ENCODE measurements at regions not wholly inside any gene's neighbourhood (a gene's known extent, or its start where the extent isn't known, plus 50 kb on each side); places are given as distances from the start of the nearest gene placed in this dataset.

GRCh38 chr4:123244137-123244536 is 152.5 kb upstream of the SPRY1 start:
- Histone ChIP-seq H3K36me3 (ENCODE audit: insufficient read depth, low read length) (no peaks in the 10 kb centered on the region), H3K27me3 (ENCODE audit: insufficient read depth, low read length) (no peaks in the 10 kb centered on the region), H3K9ac (ENCODE audit: low read depth, low read length) (no peak overlapping the region), H3K4me1 (ENCODE audit: insufficient read depth, low read length) (no peaks in the 10 kb centered on the region; the same call in 1 of the 2 replicates), H3K4me3 (ENCODE audit: low read length) (no peak overlapping the region), H3K9me3 (ENCODE audit: insufficient read depth, low read depth, low read length) (no peaks in the 10 kb centered on the region), H3K27ac (ENCODE audit: low read depth, low read length) (no peak overlapping the region)
- 90% methylated on average over 6 of the region's 6 CpGs for WGBS

GRCh38 chr4:123246085-123246484 is 150.5 kb upstream of the SPRY1 start:
- no peak overlapping the region for H3K4me3 ChIP-seq (ENCODE audit: low read length)
- H3K4me1 ChIP-seq (ENCODE audit: insufficient read depth, low read length): no peaks in the 10 kb centered on the region; the same call in 1 of the 2 replicates
- no peak overlapping the region for H3K9ac ChIP-seq (ENCODE audit: low read depth, low read length)
- whole genome bisulfite sequencing: 82% methylated on average over 3 of the region's 4 CpGs
- H3K27ac ChIP-seq (ENCODE audit: low read depth, low read length): no peak overlapping the region
- H3K27me3 ChIP-seq (ENCODE audit: insufficient read depth, low read length): no peaks in the 10 kb centered on the region
- no peaks in the 10 kb centered on the region for H3K36me3 ChIP-seq (ENCODE audit: insufficient read depth, low read length)
- no peaks in the 10 kb centered on the region for H3K9me3 ChIP-seq (ENCODE audit: insufficient read depth, low read depth, low read length)

GRCh38 chr4:123248085-123248659 is 148.4 kb upstream of the SPRY1 start:
- Histone ChIP-seq H3K27me3 (ENCODE audit: insufficient read depth, low read length) (no peaks in the 10 kb centered on the region), H3K36me3 (ENCODE audit: insufficient read depth, low read length) (no peaks in the 10 kb centered on the region), H3K4me3 (ENCODE audit: low read length) (no peak overlapping the region), H3K9ac (ENCODE audit: low read depth, low read length) (no peak overlapping the region), H3K4me1 (ENCODE audit: insufficient read depth, low read length) (no peaks in the 10 kb centered on the region; the same call in 1 of the 2 replicates), H3K9me3 (ENCODE audit: insufficient read depth, low read depth, low read length) (no peaks in the 10 kb centered on the region), H3K27ac (ENCODE audit: low read depth, low read length) (no peak overlapping the region)
- 78% methylated on average over 1 of the region's 1 CpG for WGBS

DNA sequence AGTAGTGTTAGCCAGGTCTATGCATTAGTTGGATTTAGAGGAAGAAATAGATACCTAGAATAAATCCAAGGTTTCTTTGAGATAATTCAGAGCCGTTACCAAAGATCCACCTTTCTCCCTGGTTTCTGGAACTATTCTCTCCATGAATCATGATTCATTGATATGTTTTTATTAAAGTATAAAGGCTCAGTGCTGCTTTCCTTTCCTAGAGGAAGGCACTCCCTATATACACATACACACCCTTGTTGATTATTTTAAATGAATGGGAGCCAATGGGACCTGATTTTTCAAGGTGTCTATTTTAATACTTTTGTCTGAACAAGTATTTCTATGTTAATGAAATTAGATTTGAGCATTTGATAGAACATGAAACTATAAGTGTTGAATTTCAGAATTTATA is 146.8 kb upstream of the SPRY1 start:
- no peaks in the 10 kb centered on the region for H3K27me3 ChIP-seq (ENCODE audit: insufficient read depth, low read length)
- 100% methylated on average over 1 of the region's 1 CpG for WGBS
- no peaks in the 10 kb centered on the region for H3K36me3 ChIP-seq (ENCODE audit: insufficient read depth, low read length)
- no peak overlapping the region for H3K9ac ChIP-seq (ENCODE audit: low read depth, low read length)
- H3K27ac ChIP-seq (ENCODE audit: low read depth, low read length): no peak overlapping the region
- H3K4me3 ChIP-seq (ENCODE audit: low read length): no peak overlapping the region
- no peaks in the 10 kb centered on the region for H3K9me3 ChIP-seq (ENCODE audit: insufficient read depth, low read depth, low read length)
- no peaks in the 10 kb centered on the region; the same call in 1 of the 2 replicates for H3K4me1 ChIP-seq (ENCODE audit: insufficient read depth, low read length)

DNA sequence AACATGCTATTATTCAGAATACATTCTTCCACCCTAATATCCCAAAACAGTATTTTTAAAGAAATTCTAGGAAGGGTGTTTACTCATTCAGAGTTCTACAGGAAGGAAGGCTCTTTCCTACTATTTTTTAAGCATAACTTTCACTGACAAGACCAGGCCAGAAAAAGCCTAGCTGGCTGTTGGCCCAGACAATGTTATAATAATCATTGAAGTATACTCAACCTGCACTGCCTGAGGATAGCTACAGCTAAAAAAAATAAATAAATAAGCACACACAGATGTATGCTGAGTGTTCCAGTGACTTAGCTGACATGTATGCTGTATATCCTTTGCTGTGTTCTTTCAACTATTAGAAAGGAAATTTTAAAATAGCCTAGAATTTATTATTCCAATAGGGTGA is 145.8 kb upstream of the SPRY1 start:
- H3K9ac ChIP-seq (ENCODE audit: low read depth, low read length): no peak overlapping the region
- no peak overlapping the region for H3K27ac ChIP-seq (ENCODE audit: low read depth, low read length)
- H3K36me3 ChIP-seq (ENCODE audit: insufficient read depth, low read length): no peaks in the 10 kb centered on the region
- no peaks in the 10 kb centered on the region; the same call in 1 of the 2 replicates for H3K4me1 ChIP-seq (ENCODE audit: insufficient read depth, low read length)
- H3K4me3 ChIP-seq (ENCODE audit: low read length): no peak overlapping the region
- no peaks in the 10 kb centered on the region for H3K27me3 ChIP-seq (ENCODE audit: insufficient read depth, low read length)
- H3K9me3 ChIP-seq (ENCODE audit: insufficient read depth, low read depth, low read length): no peaks in the 10 kb centered on the region

DNA sequence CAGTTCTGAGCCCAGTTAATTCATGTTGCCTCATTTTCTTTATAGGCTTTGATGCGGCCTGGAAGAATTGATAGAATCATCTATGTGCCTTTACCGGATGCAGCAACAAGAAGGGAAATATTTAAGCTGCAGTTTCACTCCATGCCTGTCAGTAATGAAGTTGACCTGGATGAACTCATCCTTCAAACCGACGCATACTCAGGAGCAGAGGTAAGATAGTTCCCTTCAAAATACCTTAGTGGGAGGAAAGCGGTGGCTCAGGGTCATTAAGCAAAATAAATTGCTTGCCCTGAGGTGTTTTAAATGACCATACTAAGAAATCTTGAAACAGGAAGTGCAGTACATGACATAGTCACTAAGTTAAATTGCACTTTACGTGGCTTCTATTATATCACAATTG is 140.6 kb upstream of the SPRY1 start:
- Histone ChIP-seq H3K27ac (ENCODE audit: low read depth, low read length) (no peak overlapping the region), H3K9ac (ENCODE audit: low read depth, low read length) (no peak overlapping the region), H3K4me1 (ENCODE audit: insufficient read depth, low read length) (no peaks in the 10 kb centered on the region), H3K4me3 (ENCODE audit: low read length) (no peak overlapping the region), H3K36me3 (ENCODE audit: insufficient read depth, low read length) (peaks cover 10% of the 10 kb centered on the region; the same call in 1 of the 2 replicates), H3K9me3 (ENCODE audit: insufficient read depth, low read depth, low read length) (no peaks in the 10 kb centered on the region), H3K27me3 (ENCODE audit: insufficient read depth, low read length) (no peaks in the 10 kb centered on the region)
- WGBS: 94% methylated on average over 5 of the region's 6 CpGs

DNA sequence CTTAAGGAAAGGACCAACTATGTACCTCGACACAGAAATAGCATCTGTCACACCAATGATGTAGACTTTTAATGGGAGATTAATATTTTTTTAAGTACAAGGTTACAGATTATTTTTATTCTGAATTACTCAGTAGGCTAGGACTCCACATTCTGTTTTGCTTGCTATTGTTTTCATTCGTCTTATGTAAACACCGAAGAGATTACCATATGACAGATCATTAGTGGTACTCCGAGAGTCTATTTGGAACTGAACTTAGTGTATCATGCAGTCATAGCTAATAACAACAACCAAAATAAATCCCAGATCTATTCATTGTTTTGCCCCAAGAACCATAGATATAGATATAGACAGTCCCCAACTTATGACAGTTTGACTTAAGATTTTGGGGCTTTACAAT is 139.7 kb upstream of the SPRY1 start:
- H3K4me1 ChIP-seq (ENCODE audit: insufficient read depth, low read length): no peaks in the 10 kb centered on the region
- H3K27me3 ChIP-seq (ENCODE audit: insufficient read depth, low read length): no peaks in the 10 kb centered on the region
- WGBS: 91% methylated on average over 3 of the region's 4 CpGs
- H3K4me3 ChIP-seq (ENCODE audit: low read length): no peak overlapping the region
- no peak overlapping the region for H3K9ac ChIP-seq (ENCODE audit: low read depth, low read length)
- H3K27ac ChIP-seq (ENCODE audit: low read depth, low read length): no peak overlapping the region
- H3K9me3 ChIP-seq (ENCODE audit: insufficient read depth, low read depth, low read length): no peaks in the 10 kb centered on the region
- H3K36me3 ChIP-seq (ENCODE audit: insufficient read depth, low read length): peaks cover 10% of the 10 kb centered on the region; the same call in 1 of the 2 replicates

DNA sequence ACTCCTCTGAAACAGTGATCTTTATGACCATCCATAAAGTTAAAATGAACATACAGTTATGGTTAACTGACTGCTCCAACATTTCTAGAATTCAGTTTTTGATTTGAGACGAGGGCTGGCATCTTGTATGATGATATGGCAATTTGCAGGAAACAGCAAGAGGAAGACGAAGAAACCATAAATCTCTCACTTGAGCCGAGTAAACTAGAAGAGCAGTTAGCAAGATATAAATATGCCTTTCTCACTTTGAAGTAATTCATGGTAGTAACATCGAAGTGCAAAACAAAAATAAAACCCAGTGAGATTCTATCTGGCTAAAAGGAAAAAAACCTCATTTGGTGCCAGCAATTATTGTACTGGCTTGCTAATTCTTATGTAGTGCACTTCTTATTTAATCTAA is 139.0 kb upstream of the SPRY1 start:
- Histone ChIP-seq H3K27ac (ENCODE audit: low read depth, low read length) (no peak overlapping the region), H3K27me3 (ENCODE audit: insufficient read depth, low read length) (no peaks in the 10 kb centered on the region), H3K4me3 (ENCODE audit: low read length) (no peak overlapping the region), H3K9ac (ENCODE audit: low read depth, low read length) (no peak overlapping the region), H3K36me3 (ENCODE audit: insufficient read depth, low read length) (peaks cover 10% of the 10 kb centered on the region; the same call in 1 of the 2 replicates), H3K4me1 (ENCODE audit: insufficient read depth, low read length) (no peaks in the 10 kb centered on the region), H3K9me3 (ENCODE audit: insufficient read depth, low read depth, low read length) (no peaks in the 10 kb centered on the region)
- 98% methylated on average over 4 of the region's 4 CpGs for WGBS

- Histone ChIP-seq H3K4me1 (ENCODE audit: insufficient read depth, low read length) (no peaks in the 10 kb centered on the region), H3K9ac (ENCODE audit: low read depth, low read length) (no peak overlapping the region), H3K27me3 (ENCODE audit: insufficient read depth, low read length) (no peaks in the 10 kb centered on the region), H3K4me3 (ENCODE audit: low read length) (no peak overlapping the region), H3K36me3 (ENCODE audit: insufficient read depth, low read length) (peaks cover 10% of the 10 kb centered on the region; the same call in 1 of the 2 replicates), H3K27ac (ENCODE audit: low read depth, low read length) (no peak overlapping the region), H3K9me3 (ENCODE audit: insufficient read depth, low read depth, low read length) (no peaks in the 10 kb centered on the region)
- WGBS: 88% methylated on average over 2 of the region's 2 CpGs
Measured at GRCh38 chr4:123259676-123260646, 136.6 kb upstream of the SPRY1 start.

DNA sequence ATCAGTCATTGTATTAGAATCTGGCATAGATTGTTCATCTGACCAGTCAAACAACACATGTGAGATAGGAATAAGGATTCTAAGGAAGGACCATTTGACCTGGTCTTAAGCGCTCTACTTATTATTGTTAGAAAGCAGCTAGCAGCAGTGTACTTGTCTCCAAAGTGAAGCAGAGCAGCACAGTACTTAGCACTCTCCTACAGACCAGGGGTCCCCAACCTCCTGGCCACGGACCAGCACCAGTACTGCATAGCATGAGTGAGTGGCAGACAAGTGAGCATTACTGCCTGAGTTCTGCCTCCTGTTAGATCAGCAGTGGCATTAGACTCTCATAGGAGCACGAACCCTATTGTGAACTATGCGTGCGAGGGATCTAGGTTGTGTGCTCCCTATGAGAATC is 135.9 kb upstream of the SPRY1 start:
- no peak overlapping the region for H3K4me3 ChIP-seq (ENCODE audit: low read length)
- H3K36me3 ChIP-seq (ENCODE audit: insufficient read depth, low read length): peaks cover 10% of the 10 kb centered on the region; the same call in 1 of the 2 replicates
- WGBS: 91% methylated on average over 5 of the region's 5 CpGs
- H3K27me3 ChIP-seq (ENCODE audit: insufficient read depth, low read length): no peaks in the 10 kb centered on the region
- no peak overlapping the region for H3K27ac ChIP-seq (ENCODE audit: low read depth, low read length)
- no peaks in the 10 kb centered on the region for H3K9me3 ChIP-seq (ENCODE audit: insufficient read depth, low read depth, low read length)
- H3K4me1 ChIP-seq (ENCODE audit: insufficient read depth, low read length): peaks cover under 1% of the 10 kb centered on the region; the same call in 1 of the 2 replicates
- no peak overlapping the region for H3K9ac ChIP-seq (ENCODE audit: low read depth, low read length)

DNA sequence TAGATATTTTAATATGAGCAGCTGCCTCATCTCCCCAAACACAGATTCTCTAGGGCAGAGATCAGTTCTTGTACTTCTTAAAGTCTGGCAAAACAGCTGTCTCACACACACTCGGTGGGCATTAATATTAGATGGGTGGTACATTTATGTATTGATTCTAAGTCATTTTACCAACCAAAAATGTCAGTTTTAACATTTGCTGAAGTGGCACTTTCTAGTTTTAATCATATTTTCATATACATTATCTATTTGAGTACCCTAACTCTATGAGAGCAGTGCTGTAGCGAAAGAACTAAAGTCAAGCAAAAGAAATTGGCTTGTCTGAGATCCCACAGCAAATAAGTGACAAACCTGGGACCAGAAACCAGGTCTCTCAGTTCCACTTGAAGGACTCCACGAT is 134.5 kb upstream of the SPRY1 start:
- Histone ChIP-seq H3K27ac (ENCODE audit: low read depth, low read length) (no peak overlapping the region), H3K27me3 (ENCODE audit: insufficient read depth, low read length) (no peaks in the 10 kb centered on the region), H3K9me3 (ENCODE audit: insufficient read depth, low read depth, low read length) (no peaks in the 10 kb centered on the region), H3K4me3 (ENCODE audit: low read length) (no peak overlapping the region), H3K9ac (ENCODE audit: low read depth, low read length) (no peak overlapping the region), H3K4me1 (ENCODE audit: insufficient read depth, low read length) (peaks cover 5% of the 10 kb centered on the region; the same call in 1 of the 2 replicates), H3K36me3 (ENCODE audit: insufficient read depth, low read length) (peaks cover 2% of the 10 kb centered on the region; the same call in 1 of the 2 replicates)
- WGBS: 95% methylated on average over 2 of the region's 3 CpGs

Measured in HUES64 (cell line).